ENCODE measurements at regions not wholly inside any gene's neighbourhood (a gene's known extent, or its start where the extent isn't known, plus 50 kb on each side); places are given as distances from the start of the nearest gene placed in this dataset.

DNA sequence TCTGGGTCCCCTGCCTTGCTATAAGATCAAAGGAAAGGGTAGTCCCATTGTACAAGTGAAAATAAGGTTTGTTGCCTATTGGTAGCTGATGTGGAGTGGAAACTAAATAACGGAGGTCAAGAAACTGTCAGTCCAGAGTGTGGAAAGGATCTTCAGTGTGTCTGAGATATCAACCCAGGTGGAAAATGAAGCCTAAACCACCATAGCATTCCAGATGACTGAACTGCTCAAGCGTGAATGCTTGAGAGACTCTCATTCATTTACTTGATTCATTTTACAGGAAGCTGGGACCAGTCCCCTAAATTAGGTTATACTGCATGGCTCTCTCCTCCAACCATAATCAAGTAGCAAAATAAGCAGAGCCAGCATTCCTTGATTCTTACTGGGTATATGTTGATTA, 116.0 kb upstream of the SLC28A3 start:
- no peak for DNase-seq (ENCODE audit: low read depth)

DNA sequence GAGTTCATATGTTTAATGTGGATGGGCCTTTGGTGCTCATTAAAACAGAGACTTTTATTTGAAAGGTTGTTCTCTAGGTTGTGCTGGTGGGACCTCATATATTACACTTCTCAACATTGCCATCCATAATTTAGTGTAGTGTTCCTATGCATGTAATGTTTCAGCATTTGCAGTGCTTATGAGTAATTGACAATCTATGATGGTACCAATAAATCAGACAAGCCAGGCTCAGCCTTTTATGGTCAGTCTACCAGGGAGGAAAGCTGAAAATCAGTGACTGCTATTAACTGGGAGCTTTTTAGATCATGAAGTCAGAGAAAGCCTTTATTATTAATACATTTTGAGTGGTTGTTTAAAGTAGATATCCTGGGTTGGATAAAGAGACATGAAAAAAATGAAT, 120.1 kb upstream of the SLC28A3 start:
- DNase-seq (ENCODE audit: low read depth): no peak

DNA sequence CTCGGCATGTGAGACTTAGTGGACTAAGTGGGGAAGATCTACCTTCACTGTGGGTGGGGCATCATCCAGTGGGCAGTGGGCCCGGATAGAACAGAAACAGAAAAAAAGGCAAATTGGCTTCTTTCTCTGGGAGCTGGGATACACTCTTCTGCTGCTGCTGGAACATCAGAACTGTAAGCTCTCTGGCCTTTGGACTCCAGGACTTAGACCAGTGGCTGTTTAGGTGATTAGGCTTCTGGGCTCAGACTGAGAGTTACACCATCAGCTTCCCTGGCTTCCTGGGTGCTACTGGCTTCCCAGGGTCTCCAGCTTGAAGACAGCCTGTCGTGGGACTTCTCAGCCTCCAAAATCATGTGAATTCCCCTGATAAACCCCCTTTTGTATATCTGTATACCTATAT, 122.7 kb upstream of the SLC28A3 start:
- DNase-seq (ENCODE audit: low read depth): no peak

DNA sequence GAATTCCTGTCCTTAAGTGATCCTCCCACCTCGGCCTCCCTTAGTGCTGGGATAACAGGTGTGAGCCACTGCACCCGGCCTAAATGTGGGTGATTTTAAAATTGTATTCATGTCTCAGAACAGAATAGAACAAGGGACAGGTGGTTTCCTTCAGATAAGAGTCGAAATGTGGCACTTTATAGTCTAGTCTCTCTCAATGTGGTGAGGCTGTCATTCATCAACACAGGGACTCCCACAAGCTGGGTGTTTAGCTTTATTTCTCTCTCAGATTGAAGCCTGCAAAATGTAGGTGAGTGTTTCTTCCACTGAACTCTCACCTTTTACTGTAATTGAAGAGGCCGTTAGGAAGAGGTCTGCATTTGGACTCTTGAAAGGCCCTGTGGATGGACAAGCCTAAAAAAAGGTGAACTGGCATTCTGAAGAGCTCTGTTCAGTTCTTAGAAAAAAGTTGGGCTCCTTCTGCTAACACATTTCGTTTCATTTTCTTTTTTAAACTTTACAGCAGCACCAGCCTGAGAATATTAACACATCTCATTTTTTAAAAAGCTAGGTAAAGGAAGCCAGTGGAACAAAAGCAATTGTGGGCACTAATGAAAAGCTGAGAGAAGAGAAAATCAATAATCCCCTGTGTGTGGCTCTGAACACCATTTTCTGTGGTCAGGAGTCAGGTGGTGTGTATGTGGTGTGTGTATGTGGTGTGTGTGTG, 126.2 kb upstream of the SLC28A3 start:
- DNase-seq (ENCODE audit: low read depth): no peak

DNA sequence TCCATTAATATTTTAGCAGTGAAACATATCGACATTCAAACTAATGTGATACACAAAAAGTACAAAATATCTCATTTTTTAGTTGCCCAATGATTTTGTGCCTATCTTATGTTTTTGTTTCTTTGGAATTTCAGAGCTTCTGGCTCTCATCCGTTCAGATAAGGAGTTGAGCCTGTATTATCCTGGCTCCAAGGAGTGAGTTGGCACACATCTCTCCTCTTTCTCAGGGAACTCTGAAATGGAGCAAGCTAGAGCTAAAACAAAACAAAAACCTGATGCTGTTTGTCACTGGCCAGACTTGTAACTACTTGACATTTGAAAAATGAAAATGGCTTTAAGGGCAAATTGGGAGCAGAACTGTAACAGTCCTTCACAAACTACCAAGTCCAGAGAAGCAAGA, 131.3 kb upstream of the SLC28A3 start:
- DNase-seq (ENCODE audit: low read depth): no peak

DNA sequence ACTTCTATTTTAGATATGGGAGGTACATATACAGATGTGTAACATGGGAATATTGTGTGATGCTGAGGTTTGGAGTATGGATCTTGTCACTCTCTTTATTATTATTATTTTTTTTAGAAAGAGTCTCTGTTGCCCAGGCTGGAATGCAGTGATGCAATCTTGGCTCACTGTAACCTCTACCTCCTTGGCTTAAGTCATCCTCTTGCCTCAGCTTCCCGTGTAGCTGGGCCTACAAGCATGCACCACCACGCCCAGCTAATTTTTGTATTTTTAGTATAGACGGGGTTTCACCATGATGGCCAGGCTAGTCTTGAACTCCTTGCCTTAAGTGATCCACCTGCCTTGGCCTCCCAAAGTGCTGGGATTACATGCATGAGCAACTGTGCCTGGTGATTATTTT, 138.4 kb upstream of the SLC28A3 start:
- DNase-seq (ENCODE audit: low read depth): no peak

DNA sequence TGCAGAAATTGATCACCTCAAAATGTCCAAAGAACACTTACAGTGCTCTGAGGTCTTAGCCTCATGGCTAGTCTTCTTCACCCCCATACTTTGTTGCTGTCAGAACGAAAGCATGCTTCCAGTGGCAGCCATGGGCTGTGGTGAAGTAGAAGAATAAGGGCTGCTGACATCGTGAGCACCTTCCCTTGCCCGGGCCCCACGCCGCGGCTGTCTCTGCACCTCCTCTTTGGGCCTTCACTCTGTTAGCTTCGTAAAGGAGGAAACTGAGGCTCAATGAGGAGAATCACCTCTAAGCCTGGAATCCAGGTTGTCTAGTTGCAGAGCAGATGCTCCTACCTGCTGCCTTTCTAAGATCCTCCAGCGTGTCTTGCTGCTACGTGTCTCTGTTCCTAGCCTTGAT, 139.5 kb upstream of the SLC28A3 start:
- DNase-seq (ENCODE audit: low read depth): no peak

DNA sequence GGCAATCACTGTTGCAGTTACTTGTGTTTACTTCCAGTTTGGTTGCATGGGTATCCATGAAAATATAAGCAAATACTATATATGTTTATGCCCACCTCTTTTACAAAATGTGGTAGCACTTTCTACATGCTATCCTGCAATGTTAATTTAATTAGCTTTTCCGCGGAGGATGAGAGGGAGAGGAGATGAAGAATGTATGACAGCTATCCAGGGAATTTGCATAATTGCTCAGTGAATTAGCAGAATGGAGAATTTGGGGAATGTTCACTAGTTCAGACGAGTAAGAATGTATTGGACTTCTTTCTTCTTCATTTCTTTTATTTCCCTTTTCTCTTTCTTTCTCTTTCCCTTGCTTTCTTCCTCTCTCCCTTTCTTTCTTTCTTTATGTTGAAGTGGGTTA, 140.7 kb upstream of the SLC28A3 start:
- DNase-seq (ENCODE audit: low read depth): no peak

DNA sequence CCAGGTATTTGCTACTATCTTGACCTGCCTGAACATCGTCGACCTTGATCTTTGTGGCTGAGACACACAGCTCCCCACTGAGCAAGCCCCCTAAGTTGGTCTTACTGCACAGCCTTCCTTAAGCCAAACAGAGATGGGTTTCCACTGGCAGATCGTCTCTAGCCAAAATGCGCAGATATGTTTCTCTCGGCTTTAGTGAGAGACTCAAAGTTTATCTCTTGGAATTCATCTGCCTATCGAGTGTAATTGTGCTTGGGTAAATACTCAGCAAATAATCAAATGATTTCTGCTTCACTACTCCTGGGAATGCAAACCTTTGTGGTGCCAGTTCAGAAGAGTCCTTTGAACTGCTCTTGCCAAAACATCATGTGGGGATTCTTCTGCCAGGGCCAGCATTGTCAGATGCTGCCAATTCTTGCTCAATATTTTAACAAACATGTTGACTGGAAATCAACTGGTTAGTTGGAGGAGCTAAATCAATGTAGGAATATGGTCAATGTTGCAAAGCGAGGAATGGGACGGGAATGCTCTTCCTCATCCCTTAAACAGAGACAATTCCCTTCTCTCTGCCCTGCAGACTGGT, 141.2 kb upstream of the SLC28A3 start:
- no peak for DNase-seq (ENCODE audit: low read depth)

DNA sequence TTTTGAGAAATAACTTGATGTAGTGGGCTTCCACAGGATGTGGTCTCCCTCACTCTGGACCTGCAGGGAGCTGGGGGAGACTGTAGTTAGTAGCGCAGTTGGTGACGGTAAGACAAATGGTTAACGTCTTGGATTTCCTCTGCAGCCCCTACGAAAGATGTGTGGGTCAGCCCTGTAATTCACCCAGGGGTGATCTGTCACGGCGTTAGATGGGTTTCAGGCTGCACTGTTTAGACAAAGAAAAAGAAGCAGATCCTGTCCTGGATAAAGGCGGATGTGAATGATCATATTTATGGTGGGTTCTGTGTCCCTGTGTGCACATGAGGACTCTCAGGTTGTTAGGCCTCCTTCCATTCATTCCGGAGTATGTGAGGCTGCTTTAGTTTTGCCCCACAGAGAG, 142.0 kb upstream of the SLC28A3 start:
- no peak for DNase-seq (ENCODE audit: low read depth)

DNA sequence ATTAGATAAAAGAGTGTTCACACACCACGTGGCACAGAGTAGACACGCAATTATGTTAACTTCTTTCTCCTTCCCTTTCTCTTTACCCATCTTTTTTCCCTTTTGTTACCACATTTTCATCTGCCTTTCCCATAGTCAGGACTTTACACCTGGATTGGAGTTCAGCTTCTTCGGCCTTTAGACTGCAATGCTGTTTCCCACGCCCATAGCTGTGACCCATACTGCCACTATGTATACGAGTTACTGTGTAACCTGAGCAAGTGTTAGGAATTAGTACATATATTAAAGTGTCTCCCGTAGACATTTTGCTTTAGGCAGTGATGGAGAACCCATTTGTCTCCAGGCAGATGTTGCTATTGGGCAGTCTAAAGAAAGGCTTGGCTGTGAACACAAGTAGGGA, 143.6 kb upstream of the SLC28A3 start:
- DNase-seq (ENCODE audit: low read depth): no peak

DNA sequence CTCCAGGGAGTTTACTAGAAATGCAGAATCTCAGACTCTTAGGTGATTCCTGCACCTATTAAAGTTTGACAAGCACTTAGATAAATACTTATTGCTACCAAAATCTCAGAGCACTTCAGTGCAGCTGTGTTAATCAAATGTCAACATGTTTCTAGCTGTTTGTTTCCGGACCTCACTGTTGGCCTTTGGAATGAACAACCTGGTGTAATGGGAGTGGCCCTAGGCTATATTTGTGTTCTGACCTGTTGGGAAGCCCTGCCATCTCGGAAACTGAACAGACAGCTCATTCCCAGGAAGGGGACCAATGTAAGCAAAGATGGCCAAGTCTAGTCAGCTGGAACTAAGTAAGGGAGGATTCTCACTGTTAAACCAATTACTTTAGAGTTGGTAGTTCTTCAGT, 145.0 kb upstream of the SLC28A3 start:
- no peak for DNase-seq (ENCODE audit: low read depth)

DNA sequence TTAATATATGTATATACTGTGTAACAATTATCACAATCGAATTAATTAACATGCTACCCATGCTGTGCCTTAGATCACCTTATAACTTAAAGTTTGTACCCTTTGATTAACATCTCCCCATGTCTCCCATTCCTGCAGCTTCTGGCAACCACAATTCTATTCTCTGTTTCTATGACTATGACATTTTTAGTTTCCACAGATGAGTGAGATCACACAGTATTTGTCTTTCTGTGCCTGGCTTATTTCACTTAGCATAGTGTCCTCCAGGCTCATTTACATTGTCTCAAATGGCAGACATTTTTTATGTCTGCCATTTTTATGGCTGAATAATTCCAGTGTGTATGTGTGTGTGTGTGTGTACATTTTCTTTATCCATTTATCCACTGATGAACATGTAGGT, 146.1 kb upstream of the SLC28A3 start:
- no peak for DNase-seq (ENCODE audit: low read depth)

DNA sequence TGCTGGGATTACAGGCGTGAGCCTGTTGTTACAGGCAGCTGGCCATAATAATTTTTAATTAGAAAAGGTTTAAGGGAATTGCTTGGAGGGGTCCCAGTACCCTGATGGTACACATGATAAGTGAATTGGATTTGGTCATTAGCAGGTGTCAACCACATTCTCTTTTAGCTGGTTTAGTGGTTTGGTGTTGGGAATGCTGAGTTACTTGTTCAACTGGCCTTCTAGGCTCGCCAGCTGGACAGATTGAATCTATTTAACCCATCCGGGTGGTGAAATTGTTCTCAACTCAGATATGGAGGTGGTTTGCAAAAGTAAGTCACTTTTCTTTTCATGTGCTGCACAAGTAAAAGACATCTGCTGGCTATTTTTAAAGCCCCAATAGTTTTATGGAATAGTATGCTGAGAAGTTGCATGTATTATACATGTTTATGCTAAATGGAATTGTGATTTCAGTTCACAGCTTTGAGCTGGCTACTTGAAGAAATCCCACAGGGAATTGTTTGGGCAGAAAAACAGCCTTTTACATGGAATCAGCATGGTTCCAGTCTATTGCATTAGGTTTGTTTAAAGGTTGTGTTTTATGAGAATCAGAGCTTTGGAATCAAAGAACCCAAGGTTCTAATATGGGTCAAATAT, 149.8 kb upstream of the SLC28A3 start:
- no peak for DNase-seq (ENCODE audit: low read depth)

DNA sequence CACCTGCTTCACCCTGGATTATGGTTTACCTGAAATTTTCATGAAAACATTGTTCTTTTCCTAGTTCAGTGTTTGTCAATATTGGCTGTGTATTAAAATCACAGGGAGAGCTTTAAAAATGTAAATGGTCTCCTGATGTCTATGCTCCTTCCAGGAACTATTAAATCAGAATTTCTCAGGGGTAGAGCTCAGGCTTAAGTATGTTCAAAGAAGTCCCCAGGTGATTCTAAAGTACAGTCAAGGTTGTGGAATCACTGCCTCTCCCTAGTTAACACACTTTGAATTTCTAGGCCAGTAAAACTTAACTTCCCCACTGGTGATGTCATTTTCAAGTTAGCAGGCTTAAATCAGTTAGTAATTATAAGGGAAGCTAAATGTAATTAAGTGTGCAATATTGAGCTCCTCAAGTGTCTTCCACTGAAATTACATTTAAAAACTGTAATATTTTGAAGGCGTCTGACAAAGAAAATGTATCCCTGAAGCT, 150.3 kb upstream of the SLC28A3 start:
- no peak for DNase-seq (ENCODE audit: low read depth)

DNA sequence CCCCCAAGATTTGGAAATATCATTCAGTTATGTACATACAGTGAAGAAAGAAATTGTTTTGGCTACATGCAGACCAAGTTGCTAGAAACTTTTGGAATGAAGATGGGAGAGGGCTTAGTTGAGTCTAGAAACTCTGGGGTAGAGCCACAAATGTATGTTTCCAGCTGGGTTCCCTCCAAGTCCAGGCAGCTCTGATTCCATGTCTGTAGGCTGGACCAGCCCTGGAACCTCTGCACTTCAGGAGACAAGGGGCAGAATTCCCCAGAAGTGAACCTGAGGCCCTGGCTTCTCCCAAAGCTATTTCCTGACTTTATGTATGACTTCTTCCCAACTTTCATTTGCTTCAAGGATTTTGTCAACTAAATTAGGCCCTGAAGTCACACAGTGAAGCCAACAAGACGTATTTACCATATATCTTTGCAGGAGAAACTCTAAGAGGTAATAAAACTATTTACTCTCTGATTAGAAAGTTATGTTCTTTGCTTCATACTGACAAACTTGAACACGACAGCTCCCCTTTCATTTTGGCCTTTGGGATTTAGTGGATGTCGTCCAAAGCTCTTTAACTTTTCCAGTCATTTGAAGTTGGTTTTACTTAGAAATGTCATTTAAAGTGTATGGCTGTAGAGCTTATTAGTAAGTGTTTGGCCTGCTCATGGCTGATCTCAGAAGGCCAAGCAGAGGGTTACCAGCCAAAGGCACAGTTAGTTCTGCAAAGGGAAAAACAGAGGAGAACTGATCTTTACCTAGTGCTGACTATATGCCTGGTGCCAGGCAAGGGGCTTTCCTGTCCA, 152.0 kb upstream of the SLC28A3 start:
- DNase-seq (ENCODE audit: low read depth): no peak

DNA sequence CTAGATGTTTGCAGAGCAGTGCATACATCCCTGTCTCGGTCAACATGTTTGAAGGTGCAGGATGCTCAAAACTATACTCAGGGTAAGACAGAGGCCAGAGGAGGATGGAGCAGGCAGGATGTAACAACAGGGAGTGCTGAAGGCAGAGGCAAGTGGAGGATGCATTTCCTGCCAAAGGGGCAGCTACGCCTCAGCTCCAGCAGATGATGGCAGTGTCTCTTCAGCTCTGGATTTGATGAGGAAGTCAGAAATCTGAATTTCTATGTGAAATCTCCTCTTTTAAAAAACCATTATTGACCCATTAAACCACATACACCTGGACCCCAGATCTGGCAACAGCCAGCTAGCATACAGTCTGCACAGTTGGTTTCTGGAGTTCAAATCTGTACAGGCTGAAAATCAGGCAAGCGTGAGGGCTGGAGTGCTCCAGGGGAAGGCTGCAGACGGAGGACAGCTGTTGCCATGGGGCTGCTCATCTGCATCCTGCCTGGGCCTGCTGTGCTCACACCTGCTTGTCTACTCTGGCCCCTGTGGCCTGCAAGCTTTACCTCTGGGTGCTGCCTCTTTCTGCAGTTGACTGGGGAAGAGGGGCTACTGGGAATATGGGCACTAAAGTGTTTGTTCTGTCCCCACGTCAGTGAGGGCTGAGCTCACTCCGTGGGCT, 152.9 kb upstream of the SLC28A3 start:
- DNase-seq (ENCODE audit: low read depth): no peak

DNA sequence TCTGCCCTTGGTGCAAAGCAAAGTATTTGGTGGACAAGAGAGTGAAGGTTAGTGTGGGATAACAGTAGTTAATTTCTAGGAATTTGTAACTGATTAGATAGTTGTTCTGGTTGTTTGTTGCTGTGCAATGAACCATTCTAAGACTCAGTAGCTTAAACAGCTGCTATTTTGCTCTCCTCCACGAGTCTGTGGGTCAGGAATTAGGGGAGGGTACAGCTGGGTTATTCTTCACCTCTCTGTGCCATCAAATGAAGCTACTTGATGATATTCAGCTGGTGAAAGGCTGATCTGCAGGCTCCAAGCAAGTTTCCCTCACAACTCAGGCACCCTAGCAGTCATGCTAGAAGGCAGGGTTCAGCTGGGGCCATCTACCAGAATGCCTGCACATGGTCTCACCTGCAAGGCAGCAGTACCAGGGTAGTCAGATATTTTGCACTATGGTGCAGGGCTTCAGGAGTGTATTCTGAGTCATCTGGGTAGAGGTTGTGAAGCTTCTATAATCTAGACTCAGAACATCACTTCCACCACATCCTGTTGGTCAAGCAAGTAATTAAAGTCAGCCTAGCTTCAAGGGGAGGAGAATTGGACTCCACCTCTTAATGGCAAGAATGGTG, 159.5 kb upstream of the SLC28A3 start:
- DNase-seq (ENCODE audit: low read depth): no peak

DNA sequence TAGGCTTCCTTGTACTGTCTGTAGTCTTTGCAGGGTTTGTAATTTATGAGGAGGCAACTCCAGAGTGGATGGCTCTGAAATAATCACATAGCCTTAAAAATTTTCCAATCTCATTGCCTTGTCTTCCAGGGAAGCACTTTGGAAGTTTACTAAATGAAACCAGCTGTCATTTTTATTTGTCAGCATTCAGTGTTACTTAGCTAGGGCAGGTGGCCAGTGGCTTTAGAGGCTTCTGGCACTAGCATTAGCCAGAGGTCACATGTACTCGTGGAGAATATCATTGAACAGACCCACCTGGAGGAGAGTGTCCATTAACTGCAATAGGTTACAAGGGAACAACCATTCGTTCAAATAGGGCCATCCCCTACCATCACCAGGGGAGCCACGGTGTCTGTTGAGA, 160.3 kb upstream of the SLC28A3 start:
- no peak for DNase-seq (ENCODE audit: low read depth)

DNA sequence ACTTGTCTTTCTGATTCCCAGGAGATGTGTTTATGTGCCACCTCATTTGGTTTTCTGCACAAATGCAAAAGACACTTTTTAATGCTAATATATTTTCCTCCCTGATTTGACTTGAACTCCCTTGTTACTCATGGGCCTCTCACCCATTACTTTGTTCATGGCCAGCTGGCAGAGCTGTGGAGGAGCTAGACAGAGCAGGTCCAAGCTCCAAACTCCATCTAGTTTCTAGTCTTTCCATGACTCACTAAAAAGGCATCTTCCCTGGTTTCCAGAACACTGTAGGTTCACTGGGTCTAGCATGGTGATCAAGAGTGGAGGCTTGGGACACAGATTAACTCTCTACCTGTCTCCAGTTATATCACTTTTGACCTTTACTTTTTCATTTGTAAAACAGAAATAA, 161.0 kb upstream of the SLC28A3 start:
- DNase-seq (ENCODE audit: low read depth): no peak

DNA sequence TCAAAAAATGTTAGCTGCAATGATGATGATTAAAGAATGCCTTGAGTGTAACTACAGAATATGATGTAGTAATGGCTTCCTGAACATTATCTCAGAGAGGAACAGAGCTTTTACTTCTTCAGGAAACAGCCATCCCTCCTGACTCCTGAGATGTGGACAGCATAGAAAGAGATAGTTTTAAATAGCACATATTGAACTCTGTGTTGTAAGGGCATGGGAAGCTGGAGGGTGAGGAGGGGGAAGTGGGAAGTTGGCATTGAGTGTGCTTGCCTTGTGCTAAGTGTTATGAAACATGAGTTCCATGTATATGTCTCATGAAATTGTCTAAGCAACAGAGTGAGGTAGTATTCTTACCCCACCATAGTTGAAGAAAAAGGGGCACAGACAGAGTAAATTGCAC, 161.5 kb upstream of the SLC28A3 start:
- no peak for DNase-seq (ENCODE audit: low read depth)

DNA sequence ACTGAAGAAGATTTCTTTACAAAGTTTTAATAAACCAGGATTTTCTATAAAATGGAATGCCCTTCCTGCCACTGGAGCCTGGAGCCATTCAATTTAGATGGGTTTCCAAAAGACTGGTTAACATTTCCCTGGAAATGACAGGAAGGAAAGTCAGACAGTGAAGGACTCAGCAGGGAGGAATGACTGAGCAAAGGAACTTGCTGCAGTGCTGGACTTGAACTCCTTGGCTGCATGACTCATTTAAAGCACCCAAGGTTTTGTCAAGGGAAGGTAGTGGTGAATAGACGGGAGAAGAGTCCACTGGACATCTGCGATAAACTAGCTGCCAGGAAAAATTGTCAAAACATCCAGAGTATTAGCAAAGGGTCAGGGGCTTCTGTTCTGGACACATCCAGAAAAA, 163.8 kb upstream of the SLC28A3 start:
- DNase-seq (ENCODE audit: low read depth): no peak
